ENCODE measurements at regions not wholly inside any gene's neighbourhood (a gene's known extent, or its start where the extent isn't known, plus 50 kb on each side); places are given as distances from the start of the nearest gene placed in this dataset.

DNA sequence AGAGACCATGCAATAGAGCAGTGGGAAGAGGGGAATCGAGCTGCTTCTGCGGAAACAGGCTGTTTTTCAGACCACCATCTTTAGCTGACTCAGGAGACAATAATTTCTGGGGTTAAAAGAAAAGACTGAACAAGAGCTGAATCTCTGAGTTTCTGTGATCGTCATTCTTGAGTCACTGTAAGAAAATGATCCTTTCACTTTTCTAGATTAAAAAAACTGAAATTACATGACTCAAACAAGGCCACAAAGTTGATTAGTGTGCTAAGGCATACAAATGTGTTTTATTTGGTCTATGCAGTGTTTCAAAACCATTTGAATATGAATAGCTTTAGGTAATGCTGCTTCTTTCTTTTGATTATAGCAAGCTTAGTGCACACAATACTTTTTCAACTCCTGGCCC lies 194.4 kb upstream of the RPL34 start:
- TF ChIP-seq, protein P1, sequence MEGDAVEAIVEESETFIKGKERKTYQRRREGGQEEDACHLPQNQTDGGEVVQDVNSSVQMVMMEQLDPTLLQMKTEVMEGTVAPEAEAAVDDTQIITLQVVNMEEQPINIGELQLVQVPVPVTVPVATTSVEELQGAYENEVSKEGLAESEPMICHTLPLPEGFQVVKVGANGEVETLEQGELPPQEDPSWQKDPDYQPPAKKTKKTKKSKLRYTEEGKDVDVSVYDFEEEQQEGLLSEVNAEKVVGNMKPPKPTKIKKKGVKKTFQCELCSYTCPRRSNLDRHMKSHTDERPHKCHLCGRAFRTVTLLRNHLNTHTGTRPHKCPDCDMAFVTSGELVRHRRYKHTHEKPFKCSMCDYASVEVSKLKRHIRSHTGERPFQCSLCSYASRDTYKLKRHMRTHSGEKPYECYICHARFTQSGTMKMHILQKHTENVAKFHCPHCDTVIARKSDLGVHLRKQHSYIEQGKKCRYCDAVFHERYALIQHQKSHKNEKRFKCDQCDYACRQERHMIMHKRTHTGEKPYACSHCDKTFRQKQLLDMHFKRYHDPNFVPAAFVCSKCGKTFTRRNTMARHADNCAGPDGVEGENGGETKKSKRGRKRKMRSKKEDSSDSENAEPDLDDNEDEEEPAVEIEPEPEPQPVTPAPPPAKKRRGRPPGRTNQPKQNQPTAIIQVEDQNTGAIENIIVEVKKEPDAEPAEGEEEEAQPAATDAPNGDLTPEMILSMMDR (IDR thresholded peaks at IDR 0.05; ENCODE audit: insufficient read depth, low read length, poor library complexity, severe bottlenecking): no peak
- no peak for TF ChIP-seq EZH2phosphoT487 (conservative IDR thresholded peaks at IDR 0.05; ENCODE audit: low read length)

Measured in SU-DHL-6 (cell line).